PC-9 (cell line): ENCODE measurements at regions not wholly inside any gene's neighbourhood (a gene's known extent, or its start where the extent isn't known, plus 50 kb on each side); places are given as distances from the start of the nearest gene placed in this dataset.

Experiments used
- CTCF ChIP-seq: fragments of 200-600 bp; sonication (generic); conservative IDR thresholded peaks from 2 replicates; pipeline ENCODE4 v1.6.1; 2017; ENCODE audit warnings: mixed run types, antibody characterized with exemption, mild to moderate bottlenecking, moderate library complexity
- EZH2 ChIP-seq: fragments of 200-600 bp; sonication (generic); IDR thresholded peaks from 2 replicates; pipeline ENCODE4 v1.8.0; 2017; ENCODE audit warnings: antibody characterized with exemption, low read depth

GRCh38 chr5:93658044-93658443 is 75.0 kb downstream of the NR2F1 start:
- TF ChIP-seq CTCF, result no peak
- no peak for TF ChIP-seq EZH2
